Mesothelial cell of epicardium (in vitro differentiated cells): ENCODE measurements at regions not wholly inside any gene's neighbourhood (a gene's known extent, or its start where the extent isn't known, plus 50 kb on each side); places are given as distances from the start of the nearest gene placed in this dataset.

Source experiments
- DNase-seq, 2 experiments: peaks; one replicate each; pipeline ENCODE4 v3.0.0; 2021; ENCODE audit warnings: low spot score in 2 of 2; ENCODE audit not compliant: unreplicated experiment in 2 of 2
- H3K27ac Mint-ChIP-seq: 2 replicates; pipeline ENCODE4 v1.8.0; 2021; ENCODE audit warnings: mixed read lengths
- H3K27me3 Mint-ChIP-seq: 2 replicates; pipeline ENCODE4 v1.8.0; 2021; ENCODE audit warnings: low read depth, mixed read lengths
- H3K36me3 Mint-ChIP-seq: 2 replicates; pipeline ENCODE4 v1.8.0; 2021; ENCODE audit warnings: mixed read lengths
- H3K4me1 Mint-ChIP-seq: 2 replicates; pipeline ENCODE4 v1.8.0; 2021; ENCODE audit warnings: mixed read lengths
- H3K4me3 Mint-ChIP-seq: 2 replicates; pipeline ENCODE4 v1.8.0; 2021; ENCODE audit warnings: mild to moderate bottlenecking, moderate library complexity, mixed read lengths
- H3K9me3 Mint-ChIP-seq: 2 replicates; pipeline ENCODE4 v1.8.0; 2021; ENCODE audit warnings: mixed read lengths
- CTCF ChIP-seq: fragments of 200-600 bp; sonication (generic); IDR thresholded peaks from one replicate; pipeline ENCODE4 v1.5.0; 2021; ENCODE audit warnings: antibody characterized with exemption; ENCODE audit not compliant: unreplicated experiment

DNA sequence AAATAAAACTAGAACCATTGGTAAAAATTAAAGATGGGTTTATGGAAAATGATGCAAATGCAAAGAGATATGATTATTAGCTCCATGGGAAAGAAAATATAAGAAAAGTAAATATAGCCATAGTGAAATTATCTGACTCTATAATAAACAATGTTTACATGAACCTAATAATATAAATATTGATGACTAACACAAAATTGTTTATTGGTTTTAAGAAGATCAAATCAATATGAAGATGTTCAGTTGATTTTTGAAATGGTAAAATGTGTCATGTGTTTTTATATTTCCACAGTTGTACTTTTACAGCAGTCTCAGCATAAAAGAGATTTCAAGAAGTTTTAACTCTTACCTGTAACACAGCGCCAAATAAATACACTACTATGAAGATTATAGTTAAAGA lies 114.0 kb downstream of the SLC41A2 start:
- Mint-ChIP-seq H3K36me3 (no peaks in the 10 kb centered on the region), H3K9me3 (no peaks in the 10 kb centered on the region), H3K27ac (no peak overlapping the region), H3K27me3 (peaks cover 5% of the 10 kb centered on the region), H3K4me3 (no peak overlapping the region), H3K4me1 (peaks cover 22% of the 10 kb centered on the region)
- TF ChIP-seq CTCF, result no peak
- no peak for DNase-seq

GRCh38 chr12:104840262-104840661 lies 117.8 kb downstream of the SLC41A2 start:
- no peaks in the 10 kb centered on the region for H3K9me3 Mint-ChIP-seq
- no peak for DNase-seq
- H3K4me1 Mint-ChIP-seq, result peaks cover 18% of the 10 kb centered on the region
- peaks cover 2% of the 10 kb centered on the region for H3K27me3 Mint-ChIP-seq
- no peak overlapping the region for H3K4me3 Mint-ChIP-seq
- H3K27ac Mint-ChIP-seq, result no peak overlapping the region
- no peaks in the 10 kb centered on the region for H3K36me3 Mint-ChIP-seq
- TF ChIP-seq CTCF, result no peak

DNA sequence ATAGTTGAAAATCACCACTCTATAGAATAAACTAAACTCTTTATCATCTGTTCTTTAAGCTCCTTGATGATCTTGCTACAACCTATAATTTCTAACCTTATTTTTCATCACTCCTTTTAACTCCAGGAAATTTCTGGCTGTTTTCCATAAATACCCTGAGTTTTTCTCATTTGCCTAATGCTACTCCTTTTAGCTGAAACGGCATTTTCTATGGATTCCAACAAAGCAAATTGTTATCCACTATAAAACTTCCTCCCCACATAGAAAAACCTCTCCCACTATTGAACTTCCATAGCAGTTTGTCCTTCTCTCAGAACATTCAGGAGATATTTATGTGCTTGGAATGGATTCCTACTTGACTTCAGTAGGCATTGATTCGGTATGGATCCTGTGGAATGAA lies 122.8 kb downstream of the SLC41A2 start:
- H3K36me3 Mint-ChIP-seq, result no peaks in the 10 kb centered on the region
- peaks cover 2% of the 10 kb centered on the region for H3K27me3 Mint-ChIP-seq
- peaks cover 24% of the 10 kb centered on the region for H3K4me1 Mint-ChIP-seq
- TF ChIP-seq CTCF, result no peak
- no peak for DNase-seq
- no peak overlapping the region for H3K4me3 Mint-ChIP-seq
- H3K9me3 Mint-ChIP-seq, result no peaks in the 10 kb centered on the region
- no peak overlapping the region for H3K27ac Mint-ChIP-seq

- Mint-ChIP-seq H3K27me3 (peaks cover 2% of the 10 kb centered on the region), H3K4me3 (no peak overlapping the region), H3K9me3 (no peaks in the 10 kb centered on the region), H3K27ac (no peak overlapping the region), H3K4me1 (peaks cover 24% of the 10 kb centered on the region), H3K36me3 (no peaks in the 10 kb centered on the region)
- no peak for DNase-seq
- no peak for TF ChIP-seq CTCF
Measured at GRCh38 chr12:104834607-104835006, 123.5 kb downstream of the SLC41A2 start.

GRCh38 chr12:104833756-104834155 lies 124.3 kb downstream of the SLC41A2 start:
- H3K36me3 Mint-ChIP-seq, result no peaks in the 10 kb centered on the region
- no peaks in the 10 kb centered on the region for H3K9me3 Mint-ChIP-seq
- no peak overlapping the region for H3K27ac Mint-ChIP-seq
- TF ChIP-seq CTCF, result no peak
- DNase-seq, result no peak
- no peak overlapping the region for H3K4me3 Mint-ChIP-seq
- peaks cover 2% of the 10 kb centered on the region for H3K27me3 Mint-ChIP-seq
- H3K4me1 Mint-ChIP-seq, result peaks cover 24% of the 10 kb centered on the region

DNA sequence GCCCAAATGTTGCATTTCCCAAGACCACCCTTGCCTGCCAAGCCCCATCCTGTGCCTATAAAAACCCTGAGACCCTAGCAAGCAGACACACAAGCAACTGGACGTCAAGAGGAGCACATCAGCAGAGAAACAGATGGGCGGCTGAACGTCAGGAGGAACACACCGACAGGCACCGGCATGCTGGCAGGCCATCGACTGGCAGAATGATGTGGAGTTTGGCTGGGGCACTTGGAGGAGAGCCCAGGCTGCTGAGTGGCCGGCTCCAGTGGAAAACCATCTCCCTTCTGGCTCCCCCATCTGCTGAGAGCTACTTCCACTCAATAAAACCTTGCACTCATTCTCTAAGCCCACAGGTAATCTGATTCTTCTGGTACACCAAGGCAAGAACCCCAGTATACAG lies 130.1 kb downstream of the SLC41A2 start:
- DNase-seq, result no peak
- Mint-ChIP-seq H3K27ac (no peak overlapping the region), H3K4me1 (no peaks in the 10 kb centered on the region), H3K36me3 (no peaks in the 10 kb centered on the region), H3K9me3 (peaks cover 15% of the 10 kb centered on the region), H3K27me3 (peaks cover 2% of the 10 kb centered on the region), H3K4me3 (no peak overlapping the region)
- TF ChIP-seq CTCF, result no peak
